CD4-positive, alpha-beta T cell (primary cell): ENCODE measurements at regions not wholly inside any gene's neighbourhood (a gene's known extent, or its start where the extent isn't known, plus 50 kb on each side); places are given as distances from the start of the nearest gene placed in this dataset.

Experiments used
- ATAC-seq: fragments of 200-7000 bp; cut with Tn5 transposase; one replicate; pipeline ENCODE4 v1.10.0; 2022; ENCODE audit warnings: mild to moderate bottlenecking; ENCODE audit not compliant: poor library complexity
- CTCF ChIA-PET: fragments of 350-600 bp; sonication (Branson Sonifier 250); formaldehyde crosslinking; loops from one replicate; lab custom pipeline; 2021; ENCODE audit warnings: antibody characterized with exemption, inconsistent platforms; lab: Charles Lee
- POLR2A ChIA-PET: fragments of 350-600 bp; sonication (Branson Sonifier 250); formaldehyde crosslinking; loops from one replicate; lab custom pipeline; 2021; ENCODE audit warnings: antibody characterized with exemption, inconsistent platforms; lab: Charles Lee
- DNase-seq, 14 experiments: peaks; one replicate each; pipeline ENCODE4 v3.0.0-alpha.2; 2013 to 2020; ENCODE audit warnings: mixed read lengths in 2 of 14
- H3K27ac ChIP-seq, 2 donors: one replicate each; pipeline versions ENCODE4 v1.5.1 to v1.7.0; 2013; ENCODE audit warnings: low read length in 2 of 2, low read depth in 1 of 2, mild to moderate bottlenecking in 1 of 2
- H3K27me3 ChIP-seq, 2 experiments: 1 replicate in 1 of 2; 2 replicates in 1 of 2; pipeline versions ENCODE4 v1.6.1 to v1.7.0; 2013; ENCODE audit warnings: low read length in 2 of 2, control low read depth in 1 of 2, mild to moderate bottlenecking in 1 of 2, moderate library complexity in 1 of 2; ENCODE audit not compliant: insufficient read depth in 2 of 2, control insufficient read depth in 1 of 2
- H3K36me3 ChIP-seq: one replicate; pipeline ENCODE4 v1.6.1; 2013; ENCODE audit warnings: low read length, control low read depth; ENCODE audit not compliant: insufficient read depth
- H3K4me1 ChIP-seq: one replicate; pipeline ENCODE4 v1.6.1; 2013; ENCODE audit warnings: low read length, control low read depth; ENCODE audit not compliant: insufficient read depth
- H3K4me3 ChIP-seq: one replicate; pipeline ENCODE4 v1.5.1; 2013; ENCODE audit warnings: mild to moderate bottlenecking, low read length, moderate library complexity
- H3K9me3 ChIP-seq, 2 experiments: 1 replicate in 1 of 2; 2 replicates in 1 of 2; pipeline versions ENCODE4 v1.6.1 to v1.7.0; 2013; ENCODE audit warnings: low read length in 2 of 2, mild to moderate bottlenecking in 2 of 2, control low read depth in 1 of 2, moderate library complexity in 1 of 2; ENCODE audit not compliant: control insufficient read depth in 1 of 2, insufficient read depth in 1 of 2
- H3K27ac Mint-ChIP-seq: one replicate; pipeline ENCODE4 v1.8.0; 2020; ENCODE audit warnings: mixed read lengths
- H3K27me3 Mint-ChIP-seq: one replicate; pipeline ENCODE4 v1.8.0; 2021; ENCODE audit warnings: mixed read lengths
- H3K36me3 Mint-ChIP-seq: one replicate; pipeline ENCODE4 v1.8.0; 2021; ENCODE audit warnings: low read depth, mixed read lengths
- H3K4me1 Mint-ChIP-seq: one replicate; pipeline ENCODE4 v1.8.0; 2021; ENCODE audit warnings: low read depth, mixed read lengths
- H3K4me3 Mint-ChIP-seq: one replicate; pipeline ENCODE4 v1.8.0; 2020; ENCODE audit warnings: mild to moderate bottlenecking, mixed read lengths
- H3K9me3 Mint-ChIP-seq: one replicate; pipeline ENCODE4 v1.8.0; 2020; ENCODE audit warnings: mixed read lengths
- intact Hi-C, 2 experiments: fragments of 100-400 bp; cut with DNase I in 1 of 2; cut with micrococcal nuclease in 1 of 2; formaldehyde crosslinking; loops; one replicate each; pipeline versions ENCODE4 v1.15.1 to v1.9.0; 2023 to 2025; cut with DNase I, micrococcal nuclease
- TF ChIP-seq, protein P1 (sequence below): fragments of 200-600 bp; IDR thresholded peaks from one replicate; pipeline ENCODE4 v1.8.0; 2022; ENCODE audit warnings: antibody characterized with exemption, mild to moderate bottlenecking

DNA sequence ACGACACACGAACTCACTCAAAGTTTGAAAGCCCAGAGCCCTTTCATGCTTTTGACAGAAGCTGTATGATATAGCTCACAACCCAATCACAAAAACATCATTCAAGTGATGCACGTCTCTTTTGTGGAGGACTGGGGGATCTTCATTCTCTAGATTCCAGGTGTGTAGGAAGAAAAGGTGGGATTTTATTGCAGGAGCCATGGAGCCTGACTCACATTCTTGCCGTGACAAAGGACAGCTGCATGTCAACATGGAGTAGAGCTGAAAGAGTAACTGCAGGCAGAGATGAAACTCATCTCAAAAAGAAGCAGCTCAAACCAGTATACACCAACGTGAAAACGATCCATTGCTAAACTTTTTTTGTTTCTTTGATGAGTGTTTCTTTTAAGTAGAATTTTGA is 50.9 kb upstream of the PDE1A start:
- H3K36me3 ChIP-seq: no peaks in the 10 kb centered on the region
- ATAC-seq (no peak), DNase-seq (no peak)
- intact Hi-C loops: no loop called here
- no peaks in the 10 kb centered on the region for H3K4me1 ChIP-seq
- no peaks in the 10 kb centered on the region for H3K36me3 Mint-ChIP-seq
- no peak overlapping the region for H3K4me3 ChIP-seq
- no peak overlapping the region for H3K4me3 Mint-ChIP-seq
- H3K27ac Mint-ChIP-seq: no peak overlapping the region
- no peaks in the 10 kb centered on the region for H3K9me3 ChIP-seq
- H3K9me3 Mint-ChIP-seq: peaks cover 6% of the 10 kb centered on the region
- H3K27ac ChIP-seq: no peak overlapping the region
- POLR2A ChIA-PET: no interaction called here
- no peaks in the 10 kb centered on the region for H3K27me3 ChIP-seq
- no peaks in the 10 kb centered on the region for H3K4me1 Mint-ChIP-seq
- TF ChIP-seq, protein P1, sequence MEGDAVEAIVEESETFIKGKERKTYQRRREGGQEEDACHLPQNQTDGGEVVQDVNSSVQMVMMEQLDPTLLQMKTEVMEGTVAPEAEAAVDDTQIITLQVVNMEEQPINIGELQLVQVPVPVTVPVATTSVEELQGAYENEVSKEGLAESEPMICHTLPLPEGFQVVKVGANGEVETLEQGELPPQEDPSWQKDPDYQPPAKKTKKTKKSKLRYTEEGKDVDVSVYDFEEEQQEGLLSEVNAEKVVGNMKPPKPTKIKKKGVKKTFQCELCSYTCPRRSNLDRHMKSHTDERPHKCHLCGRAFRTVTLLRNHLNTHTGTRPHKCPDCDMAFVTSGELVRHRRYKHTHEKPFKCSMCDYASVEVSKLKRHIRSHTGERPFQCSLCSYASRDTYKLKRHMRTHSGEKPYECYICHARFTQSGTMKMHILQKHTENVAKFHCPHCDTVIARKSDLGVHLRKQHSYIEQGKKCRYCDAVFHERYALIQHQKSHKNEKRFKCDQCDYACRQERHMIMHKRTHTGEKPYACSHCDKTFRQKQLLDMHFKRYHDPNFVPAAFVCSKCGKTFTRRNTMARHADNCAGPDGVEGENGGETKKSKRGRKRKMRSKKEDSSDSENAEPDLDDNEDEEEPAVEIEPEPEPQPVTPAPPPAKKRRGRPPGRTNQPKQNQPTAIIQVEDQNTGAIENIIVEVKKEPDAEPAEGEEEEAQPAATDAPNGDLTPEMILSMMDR: no peak
- H3K27me3 Mint-ChIP-seq: no peaks in the 10 kb centered on the region
- CTCF ChIA-PET: no interaction called here

DNA sequence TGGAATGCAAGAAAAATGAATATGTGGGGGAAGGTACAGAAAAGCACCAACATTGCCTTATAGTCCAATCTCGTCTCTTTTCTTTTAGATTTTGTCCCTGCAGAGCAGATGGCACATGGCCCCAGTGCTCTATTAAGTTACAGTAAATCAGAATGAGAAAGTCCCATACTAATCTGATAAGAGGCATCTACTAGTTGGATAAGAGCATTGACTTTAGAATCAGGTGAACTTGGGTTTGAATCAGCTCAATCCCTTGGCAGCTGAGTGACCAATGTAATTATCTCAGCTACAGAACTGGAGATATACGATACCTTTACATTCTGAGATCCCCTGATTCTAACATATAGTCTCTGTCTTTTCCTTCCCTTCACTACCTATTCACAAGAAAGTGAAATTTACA is 54.8 kb upstream of the PDE1A start:
- Histone ChIP-seq H3K4me1 (no peaks in the 10 kb centered on the region), H3K36me3 (no peaks in the 10 kb centered on the region), H3K4me3 (no peak overlapping the region), H3K27me3 (no peaks in the 10 kb centered on the region), H3K27ac (no peak overlapping the region), H3K9me3 (no peaks in the 10 kb centered on the region)
- H3K4me1 Mint-ChIP-seq: no peaks in the 10 kb centered on the region
- H3K9me3 Mint-ChIP-seq: no peaks in the 10 kb centered on the region
- H3K27me3 Mint-ChIP-seq: no peaks in the 10 kb centered on the region
- no peaks in the 10 kb centered on the region for H3K36me3 Mint-ChIP-seq
- ChIA-PET CTCF (no interaction called here), POLR2A (no interaction called here)
- no peak for ATAC-seq
- no peak overlapping the region for H3K27ac Mint-ChIP-seq
- DNase-seq: no peak
- TF ChIP-seq, protein P1: no peak
- intact Hi-C loops: no loop called here
- H3K4me3 Mint-ChIP-seq: no peak overlapping the region

DNA sequence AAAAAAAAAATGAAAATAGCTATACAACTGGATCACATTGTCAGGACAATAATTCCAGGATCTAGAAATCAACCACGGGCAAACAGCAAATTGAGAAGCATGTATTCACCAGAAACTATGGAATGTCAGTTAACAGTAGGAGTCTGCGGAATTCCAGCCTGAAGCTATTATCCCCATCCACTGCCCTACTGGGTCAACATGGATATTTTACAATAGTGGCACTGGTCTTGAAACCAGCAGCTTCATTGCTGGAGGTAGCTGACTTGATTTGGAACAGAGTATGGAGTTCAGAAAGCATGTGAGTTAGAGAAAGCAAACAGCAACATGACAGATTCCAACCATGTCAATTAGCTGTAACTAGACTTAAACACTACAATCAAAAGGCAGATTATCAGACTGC is 55.7 kb upstream of the PDE1A start:
- TF ChIP-seq, protein P1: no peak
- no peaks in the 10 kb centered on the region for H3K9me3 Mint-ChIP-seq
- H3K4me3 ChIP-seq: no peak overlapping the region
- H3K36me3 Mint-ChIP-seq: no peaks in the 10 kb centered on the region
- intact Hi-C loops: no loop called here
- H3K4me1 ChIP-seq: no peaks in the 10 kb centered on the region
- no peak overlapping the region for H3K4me3 Mint-ChIP-seq
- no peaks in the 10 kb centered on the region for H3K4me1 Mint-ChIP-seq
- no peak overlapping the region for H3K27ac Mint-ChIP-seq
- POLR2A ChIA-PET: no interaction called here
- no peaks in the 10 kb centered on the region for H3K9me3 ChIP-seq
- H3K27me3 Mint-ChIP-seq: no peaks in the 10 kb centered on the region
- no peak for DNase-seq
- H3K27ac ChIP-seq: no peak overlapping the region
- no peak for ATAC-seq
- CTCF ChIA-PET: no interaction called here
- no peaks in the 10 kb centered on the region for H3K27me3 ChIP-seq
- H3K36me3 ChIP-seq: no peaks in the 10 kb centered on the region
